ENCODE measurements at regions not wholly inside any gene's neighbourhood (a gene's known extent, or its start where the extent isn't known, plus 50 kb on each side); places are given as distances from the start of the nearest gene placed in this dataset.

- H3K27ac ChIP-seq: no peak overlapping the region
- intact Hi-C loops (cut with DNase I; ENCODE audit: low total_unique reads): no loop called here
- H3K36me3 ChIP-seq: no peaks in the 10 kb centered on the region
- H3K27me3 ChIP-seq: no peaks in the 10 kb centered on the region
- H3K4me3 ChIP-seq: no peak overlapping the region
- no peaks in the 10 kb centered on the region for H3K4me1 ChIP-seq
- H3K9me3 ChIP-seq: no peaks in the 10 kb centered on the region
- TF ChIP-seq POLR2AphosphoS5 (IDR thresholded peaks at IDR 0.05) (no peak), CTCF (IDR thresholded peaks at IDR 0.05) (no peak), POLR2A (IDR thresholded peaks at IDR 0.05) (no peak)
- no peak for DNase-seq (ENCODE audit: low spot score in 2 of 2)
Measured at GRCh38 chr4:56245547-56246232, 141.6 kb downstream of the AASDH start.

GRCh38 chr4:56244681-56245080, 142.6 kb downstream of the AASDH start:
- Histone ChIP-seq H3K36me3 (no peaks in the 10 kb centered on the region), H3K27me3 (no peaks in the 10 kb centered on the region), H3K4me1 (no peaks in the 10 kb centered on the region), H3K4me3 (no peak overlapping the region), H3K9me3 (no peaks in the 10 kb centered on the region), H3K27ac (no peak overlapping the region)
- no peak for DNase-seq (ENCODE audit: low spot score in 2 of 2)
- intact Hi-C loops (cut with DNase I; ENCODE audit: low total_unique reads): no loop called here
- TF ChIP-seq CTCF (IDR thresholded peaks at IDR 0.05) (no peak), POLR2AphosphoS5 (IDR thresholded peaks at IDR 0.05) (no peak), POLR2A (IDR thresholded peaks at IDR 0.05) (no peak)

GRCh38 chr4:56243107-56243506, 144.2 kb downstream of the AASDH start:
- Histone ChIP-seq H3K36me3 (no peaks in the 10 kb centered on the region), H3K27me3 (no peaks in the 10 kb centered on the region), H3K4me1 (no peaks in the 10 kb centered on the region), H3K4me3 (no peak overlapping the region), H3K9me3 (no peaks in the 10 kb centered on the region), H3K27ac (no peak overlapping the region)
- intact Hi-C loops (cut with DNase I; ENCODE audit: low total_unique reads): no loop called here
- TF ChIP-seq CTCF (IDR thresholded peaks at IDR 0.05): no peak
- TF ChIP-seq POLR2AphosphoS5 (IDR thresholded peaks at IDR 0.05): no peak
- no peak for TF ChIP-seq POLR2A (IDR thresholded peaks at IDR 0.05)
- no peak for DNase-seq (ENCODE audit: low spot score in 2 of 2)

- Histone ChIP-seq H3K4me3 (no peak overlapping the region), H3K27ac (no peak overlapping the region), H3K9me3 (no peaks in the 10 kb centered on the region), H3K27me3 (no peaks in the 10 kb centered on the region), H3K36me3 (no peaks in the 10 kb centered on the region), H3K4me1 (no peaks in the 10 kb centered on the region)
- intact Hi-C loops (cut with DNase I; ENCODE audit: low total_unique reads): loop anchor here (2.0 kb wide), 1 partner anchor 55 kb away; no protein-coding TSS in a partner anchor
- DNase-seq (ENCODE audit: low spot score in 2 of 2): no peak
- TF ChIP-seq POLR2A (IDR thresholded peaks at IDR 0.05) (no peak), POLR2AphosphoS5 (IDR thresholded peaks at IDR 0.05) (no peak), CTCF (IDR thresholded peaks at IDR 0.05) (no peak)
Measured at GRCh38 chr4:56241500-56241899, 145.8 kb downstream of the AASDH start.

- H3K27me3 ChIP-seq: no peaks in the 10 kb centered on the region
- intact Hi-C loops (cut with DNase I; ENCODE audit: low total_unique reads): loop anchor here (2.0 kb wide), 1 partner anchor 54 kb away; no protein-coding TSS in a partner anchor
- no peaks in the 10 kb centered on the region for H3K36me3 ChIP-seq
- TF ChIP-seq POLR2AphosphoS5 (IDR thresholded peaks at IDR 0.05) (no peak), POLR2A (IDR thresholded peaks at IDR 0.05) (no peak), CTCF (IDR thresholded peaks at IDR 0.05) (no peak)
- H3K4me1 ChIP-seq: no peaks in the 10 kb centered on the region
- H3K9me3 ChIP-seq: no peaks in the 10 kb centered on the region
- DNase-seq (ENCODE audit: low spot score in 2 of 2): no peak
- no peak overlapping the region for H3K4me3 ChIP-seq
- no peak overlapping the region for H3K27ac ChIP-seq
Measured at GRCh38 chr4:56240554-56241174, 146.6 kb downstream of the AASDH start.
